ENCODE measurements at regions not wholly inside any gene's neighbourhood (a gene's known extent, or its start where the extent isn't known, plus 50 kb on each side); places are given as distances from the start of the nearest gene placed in this dataset.

DNA sequence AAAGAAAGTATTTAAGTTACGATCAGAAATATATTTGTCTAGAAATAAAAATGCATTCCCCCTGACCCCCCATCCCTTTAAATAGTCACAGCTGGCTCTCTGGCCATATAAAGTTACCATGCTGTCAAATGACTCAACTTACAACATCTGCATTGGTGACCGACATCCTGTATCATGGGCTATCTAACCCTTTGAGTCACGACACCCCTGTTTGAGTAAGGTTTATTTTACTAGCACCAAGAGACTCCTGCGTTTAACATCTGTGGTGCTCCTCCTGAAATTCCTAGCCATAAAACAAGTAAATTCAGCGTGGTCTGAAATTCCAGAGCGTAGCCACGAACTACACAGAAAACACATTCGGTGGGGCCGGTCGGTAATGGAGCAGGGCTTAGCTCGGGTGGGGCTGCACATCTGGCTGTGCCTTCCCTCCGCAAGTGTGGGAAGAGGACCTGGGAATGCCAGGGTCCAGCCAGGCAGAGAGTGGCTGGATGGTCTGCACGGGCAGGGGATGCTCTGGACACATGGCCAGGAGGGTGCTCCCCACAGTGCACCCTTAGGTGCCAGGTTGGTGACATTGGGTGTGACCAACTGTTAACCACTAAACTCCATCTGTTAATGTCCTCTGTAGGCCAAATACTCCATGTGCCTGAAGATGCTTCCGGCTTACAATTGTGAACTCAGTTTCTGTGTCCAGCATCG is 53.0 kb upstream of the CLDN14 start:
- no peak overlapping the region for H3K27ac Mint-ChIP-seq
- Histone ChIP-seq H3K9me3 (ENCODE audit: control insufficient read depth, insufficient read depth, low read length) (no peaks in the 10 kb centered on the region), H3K36me3 (ENCODE audit: control insufficient read depth, insufficient read depth, low read length) (no peaks in the 10 kb centered on the region), H3K27me3 (ENCODE audit: control insufficient read depth, insufficient read depth, low read length) (no peaks in the 10 kb centered on the region), H3K4me3 (ENCODE audit: low read length) (no peak overlapping the region), H3K27ac (ENCODE audit: low read length) (no peak overlapping the region), H3K4me1 (ENCODE audit: control insufficient read depth, insufficient read depth, low read length) (no peaks in the 10 kb centered on the region)
- peaks cover 0 to 5% of the 10 kb centered on the region in 2 donors for H3K27me3 Mint-ChIP-seq (ENCODE audit: low read depth in 2 of 2)
- intact Hi-C loops (cut with micrococcal nuclease) = no loop called here
- no peaks in the 10 kb centered on the region for H3K36me3 Mint-ChIP-seq
- H3K9me3 Mint-ChIP-seq = no peaks in the 10 kb centered on the region
- peaks cover 0 to 8% of the 10 kb centered on the region in 2 donors for H3K4me1 Mint-ChIP-seq
- TF ChIP-seq, protein P1, sequence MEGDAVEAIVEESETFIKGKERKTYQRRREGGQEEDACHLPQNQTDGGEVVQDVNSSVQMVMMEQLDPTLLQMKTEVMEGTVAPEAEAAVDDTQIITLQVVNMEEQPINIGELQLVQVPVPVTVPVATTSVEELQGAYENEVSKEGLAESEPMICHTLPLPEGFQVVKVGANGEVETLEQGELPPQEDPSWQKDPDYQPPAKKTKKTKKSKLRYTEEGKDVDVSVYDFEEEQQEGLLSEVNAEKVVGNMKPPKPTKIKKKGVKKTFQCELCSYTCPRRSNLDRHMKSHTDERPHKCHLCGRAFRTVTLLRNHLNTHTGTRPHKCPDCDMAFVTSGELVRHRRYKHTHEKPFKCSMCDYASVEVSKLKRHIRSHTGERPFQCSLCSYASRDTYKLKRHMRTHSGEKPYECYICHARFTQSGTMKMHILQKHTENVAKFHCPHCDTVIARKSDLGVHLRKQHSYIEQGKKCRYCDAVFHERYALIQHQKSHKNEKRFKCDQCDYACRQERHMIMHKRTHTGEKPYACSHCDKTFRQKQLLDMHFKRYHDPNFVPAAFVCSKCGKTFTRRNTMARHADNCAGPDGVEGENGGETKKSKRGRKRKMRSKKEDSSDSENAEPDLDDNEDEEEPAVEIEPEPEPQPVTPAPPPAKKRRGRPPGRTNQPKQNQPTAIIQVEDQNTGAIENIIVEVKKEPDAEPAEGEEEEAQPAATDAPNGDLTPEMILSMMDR (IDR thresholded peaks at IDR 0.05) = no peak
- no peak overlapping the region for H3K4me3 Mint-ChIP-seq
- DNase-seq = no peak
- WGBS (ENCODE audit: insufficient coverage) = 95% methylated on average over 14 of the region's 15 CpGs
- no peak for ATAC-seq

GRCh38 chr21:36533468-36533848 is 53.5 kb upstream of the CLDN14 start:
- intact Hi-C loops (cut with micrococcal nuclease) = no loop called here
- H3K27ac Mint-ChIP-seq = no peak overlapping the region
- Histone ChIP-seq H3K4me3 (ENCODE audit: low read length) (no peak overlapping the region), H3K4me1 (ENCODE audit: control insufficient read depth, insufficient read depth, low read length) (no peaks in the 10 kb centered on the region), H3K9me3 (ENCODE audit: control insufficient read depth, insufficient read depth, low read length) (no peaks in the 10 kb centered on the region), H3K27me3 (ENCODE audit: control insufficient read depth, insufficient read depth, low read length) (no peaks in the 10 kb centered on the region), H3K36me3 (ENCODE audit: control insufficient read depth, insufficient read depth, low read length) (no peaks in the 10 kb centered on the region), H3K27ac (ENCODE audit: low read length) (no peak overlapping the region)
- no peak overlapping the region for H3K4me3 Mint-ChIP-seq
- TF ChIP-seq, protein P1 (IDR thresholded peaks at IDR 0.05) = no peak
- no peaks in the 10 kb centered on the region for H3K9me3 Mint-ChIP-seq
- no peaks in the 10 kb centered on the region for H3K36me3 Mint-ChIP-seq
- DNase-seq (no peak), ATAC-seq (no peak)
- WGBS (ENCODE audit: insufficient coverage) = 88% methylated on average over 6 of the region's 6 CpGs
- peaks cover 0 to 8% of the 10 kb centered on the region in 2 donors for H3K4me1 Mint-ChIP-seq
- peaks cover 0 to 4% of the 10 kb centered on the region in 2 donors for H3K27me3 Mint-ChIP-seq (ENCODE audit: low read depth in 2 of 2)

DNA sequence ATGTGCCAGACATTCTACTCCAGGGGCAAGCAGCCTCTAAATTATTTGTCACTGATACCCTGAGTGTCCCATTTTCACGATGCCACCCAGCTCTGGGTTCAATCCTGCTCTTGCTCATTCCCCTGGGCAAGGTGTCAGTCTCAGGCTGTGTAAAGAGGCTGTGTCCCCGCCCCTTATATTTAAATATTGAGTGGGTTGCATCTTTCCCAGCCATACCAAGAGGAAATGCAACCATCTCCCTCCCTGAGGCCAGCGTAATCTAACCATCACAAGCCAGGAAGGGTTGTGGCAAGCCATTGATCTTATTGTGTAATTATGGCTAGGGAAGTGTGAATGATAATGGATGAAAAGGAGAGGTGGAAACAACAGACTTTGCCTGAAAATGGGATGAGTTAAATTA is 54.7 kb upstream of the CLDN14 start:
- DNase-seq = no peak
- Mint-ChIP-seq H3K27me3 (ENCODE audit: low read depth in 2 of 2) (peaks cover 0 to 3% of the 10 kb centered on the region in 2 donors), H3K4me3 (no peak overlapping the region), H3K27ac (no peak overlapping the region), H3K4me1 (peaks cover 0 to 8% of the 10 kb centered on the region in 2 donors), H3K36me3 (no peaks in the 10 kb centered on the region), H3K9me3 (no peaks in the 10 kb centered on the region)
- TF ChIP-seq, protein P1 (IDR thresholded peaks at IDR 0.05) = no peak
- intact Hi-C loops (cut with micrococcal nuclease) = no loop called here
- Histone ChIP-seq H3K4me1 (ENCODE audit: control insufficient read depth, insufficient read depth, low read length) (no peaks in the 10 kb centered on the region), H3K27me3 (ENCODE audit: control insufficient read depth, insufficient read depth, low read length) (no peaks in the 10 kb centered on the region), H3K4me3 (ENCODE audit: low read length) (no peak overlapping the region), H3K9me3 (ENCODE audit: control insufficient read depth, insufficient read depth, low read length) (no peaks in the 10 kb centered on the region), H3K27ac (ENCODE audit: low read length) (no peak overlapping the region), H3K36me3 (ENCODE audit: control insufficient read depth, insufficient read depth, low read length) (no peaks in the 10 kb centered on the region)
- WGBS (ENCODE audit: insufficient coverage) = 78% methylated on average over 3 of the region's 3 CpGs
- no peak for ATAC-seq
